GM12872 (cell line): ENCODE measurements at regions not wholly inside any gene's neighbourhood (a gene's known extent, or its start where the extent isn't known, plus 50 kb on each side); places are given as distances from the start of the nearest gene placed in this dataset.

ENCODE experiments used
- TF ChIP-seq, protein P1 (sequence below): IDR thresholded peaks from 3 replicates; pipeline ENCODE4 v1.5.1; 2011; ENCODE audit warnings: low read depth, mild to moderate bottlenecking, low read length, moderate library complexity; ENCODE audit not compliant: insufficient read depth

DNA sequence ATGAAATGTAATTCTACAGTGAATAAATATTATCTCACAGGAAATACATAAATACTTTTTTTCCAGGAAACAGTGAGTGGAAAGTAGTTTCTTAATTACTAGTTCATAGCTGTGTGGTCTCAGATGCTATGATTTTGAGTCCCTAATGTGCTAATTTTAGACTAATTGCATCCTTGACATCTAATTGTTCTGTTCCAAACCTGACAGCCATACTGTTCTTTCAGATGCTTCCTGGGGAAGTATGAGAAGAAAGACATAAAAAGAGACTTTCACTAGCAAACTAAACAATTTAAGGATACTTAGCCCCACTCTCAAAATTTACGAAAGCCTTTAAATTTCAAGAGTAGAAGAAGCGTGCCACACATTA, 350.9 kb upstream of the CDH20 start:
- TF ChIP-seq, protein P1, sequence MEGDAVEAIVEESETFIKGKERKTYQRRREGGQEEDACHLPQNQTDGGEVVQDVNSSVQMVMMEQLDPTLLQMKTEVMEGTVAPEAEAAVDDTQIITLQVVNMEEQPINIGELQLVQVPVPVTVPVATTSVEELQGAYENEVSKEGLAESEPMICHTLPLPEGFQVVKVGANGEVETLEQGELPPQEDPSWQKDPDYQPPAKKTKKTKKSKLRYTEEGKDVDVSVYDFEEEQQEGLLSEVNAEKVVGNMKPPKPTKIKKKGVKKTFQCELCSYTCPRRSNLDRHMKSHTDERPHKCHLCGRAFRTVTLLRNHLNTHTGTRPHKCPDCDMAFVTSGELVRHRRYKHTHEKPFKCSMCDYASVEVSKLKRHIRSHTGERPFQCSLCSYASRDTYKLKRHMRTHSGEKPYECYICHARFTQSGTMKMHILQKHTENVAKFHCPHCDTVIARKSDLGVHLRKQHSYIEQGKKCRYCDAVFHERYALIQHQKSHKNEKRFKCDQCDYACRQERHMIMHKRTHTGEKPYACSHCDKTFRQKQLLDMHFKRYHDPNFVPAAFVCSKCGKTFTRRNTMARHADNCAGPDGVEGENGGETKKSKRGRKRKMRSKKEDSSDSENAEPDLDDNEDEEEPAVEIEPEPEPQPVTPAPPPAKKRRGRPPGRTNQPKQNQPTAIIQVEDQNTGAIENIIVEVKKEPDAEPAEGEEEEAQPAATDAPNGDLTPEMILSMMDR: no peak

DNA sequence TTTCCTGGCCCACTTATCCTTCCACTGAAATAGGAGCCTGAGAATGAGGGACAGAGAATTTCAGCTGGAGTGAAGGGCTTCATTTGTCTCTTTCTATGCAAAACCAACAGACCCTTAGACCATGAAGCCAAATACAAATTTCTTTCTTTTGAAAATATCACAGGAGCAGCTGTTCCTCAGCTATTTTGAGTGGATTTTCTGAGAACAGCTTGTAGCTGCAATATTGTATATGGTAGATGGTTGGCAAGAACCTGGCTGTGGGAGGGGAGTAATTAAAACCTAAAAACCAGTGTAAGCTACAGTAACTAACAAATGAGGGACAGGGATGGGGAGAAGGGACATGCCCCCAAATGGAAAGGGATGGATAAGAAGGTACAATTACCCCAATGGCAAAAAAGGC, 350.3 kb upstream of the CDH20 start:
- TF ChIP-seq, protein P1: no peak

DNA sequence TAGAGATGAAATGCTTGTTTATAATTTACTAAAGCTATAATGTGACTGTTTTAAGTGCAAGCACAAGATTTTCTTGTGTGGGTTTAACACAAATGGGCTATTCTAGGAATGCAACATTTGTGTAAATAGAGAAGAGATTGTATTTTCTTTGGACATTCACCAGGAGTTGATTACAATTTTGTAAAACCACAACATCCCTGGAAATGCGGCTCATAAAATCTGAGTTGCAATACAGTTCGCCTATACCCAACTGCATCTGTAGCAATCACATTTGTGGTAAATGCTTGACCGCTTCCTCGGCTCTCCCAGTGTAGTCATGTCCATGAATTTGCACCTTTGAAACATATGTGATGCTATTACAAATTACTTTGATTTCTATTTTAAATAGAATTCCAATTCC, 348.7 kb upstream of the CDH20 start:
- TF ChIP-seq, protein P1: no peak

DNA sequence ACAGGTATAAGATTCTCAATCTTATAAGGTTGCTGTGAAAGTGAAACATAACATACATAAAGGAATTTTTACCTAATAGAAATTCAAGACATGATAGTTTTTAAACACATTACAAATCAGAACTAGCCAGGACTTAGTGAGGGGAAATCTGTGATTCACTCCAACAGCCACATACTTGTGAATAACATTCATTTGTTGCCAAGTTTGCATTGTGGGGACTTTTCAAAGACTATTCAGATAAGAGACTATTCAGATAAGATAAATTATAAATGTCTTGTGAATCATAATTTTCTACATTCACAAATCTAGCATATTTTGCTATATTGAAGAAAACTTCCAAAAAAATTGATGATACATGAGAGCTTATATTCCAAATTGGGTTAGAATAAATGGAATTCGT, 345.3 kb upstream of the CDH20 start:
- TF ChIP-seq, protein P1: no peak

DNA sequence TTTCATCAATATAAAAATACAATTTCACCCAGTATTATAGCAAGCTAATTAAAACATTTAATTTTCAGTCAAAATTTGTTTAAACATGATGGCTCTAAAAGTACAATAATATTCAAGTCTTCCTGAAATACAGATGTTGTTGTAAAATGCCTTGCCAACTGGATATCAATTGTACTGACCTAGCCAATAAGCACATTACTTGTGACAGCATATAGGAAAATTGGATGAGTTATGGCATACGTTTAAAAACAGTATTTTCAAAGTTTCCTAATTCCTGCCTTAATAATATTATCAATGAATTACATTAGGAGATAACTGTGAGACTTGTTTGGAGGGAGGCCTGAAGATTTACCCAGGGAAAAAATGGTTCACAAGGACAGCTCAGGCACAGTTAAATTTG, 336.9 kb upstream of the CDH20 start:
- TF ChIP-seq, protein P1: no peak

DNA sequence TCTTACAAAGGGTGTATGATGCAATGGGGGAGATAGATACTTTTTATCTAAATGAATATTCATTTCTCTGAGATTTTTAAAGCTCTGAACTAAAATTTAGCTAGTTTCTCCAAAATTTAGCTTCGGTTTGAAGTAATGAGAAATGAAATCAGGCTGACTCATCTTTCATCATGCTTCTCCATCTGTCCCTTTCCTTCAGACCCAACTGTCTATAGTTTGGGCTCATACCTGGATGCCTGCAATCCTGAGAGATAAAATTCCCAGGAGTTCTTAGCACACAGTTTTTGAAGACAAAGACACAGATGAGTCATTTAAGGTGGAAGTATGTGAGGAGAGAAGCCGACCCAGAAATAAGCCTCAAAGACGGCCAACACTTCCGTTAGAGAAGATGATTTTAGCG, 336.4 kb upstream of the CDH20 start:
- TF ChIP-seq, protein P1: no peak

DNA sequence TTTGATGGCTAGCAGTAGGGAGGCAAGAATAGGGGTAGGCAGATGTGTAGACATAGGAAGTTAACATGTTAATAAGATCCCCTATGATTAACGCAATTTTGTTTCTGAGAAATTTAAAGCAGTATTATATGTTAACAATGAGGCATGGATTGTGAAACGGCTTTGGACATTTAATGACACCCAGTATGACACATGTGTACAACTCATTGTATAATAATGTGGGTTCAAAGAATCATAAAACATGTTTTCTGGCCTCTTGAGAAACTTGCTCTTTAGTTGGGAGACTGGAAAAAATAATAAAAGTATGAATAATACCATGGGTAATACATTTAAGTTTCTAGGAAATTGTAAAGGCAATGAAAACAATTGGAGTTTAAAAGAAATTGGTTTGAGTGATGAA, 332.1 kb upstream of the CDH20 start:
- TF ChIP-seq, protein P1: no peak

DNA sequence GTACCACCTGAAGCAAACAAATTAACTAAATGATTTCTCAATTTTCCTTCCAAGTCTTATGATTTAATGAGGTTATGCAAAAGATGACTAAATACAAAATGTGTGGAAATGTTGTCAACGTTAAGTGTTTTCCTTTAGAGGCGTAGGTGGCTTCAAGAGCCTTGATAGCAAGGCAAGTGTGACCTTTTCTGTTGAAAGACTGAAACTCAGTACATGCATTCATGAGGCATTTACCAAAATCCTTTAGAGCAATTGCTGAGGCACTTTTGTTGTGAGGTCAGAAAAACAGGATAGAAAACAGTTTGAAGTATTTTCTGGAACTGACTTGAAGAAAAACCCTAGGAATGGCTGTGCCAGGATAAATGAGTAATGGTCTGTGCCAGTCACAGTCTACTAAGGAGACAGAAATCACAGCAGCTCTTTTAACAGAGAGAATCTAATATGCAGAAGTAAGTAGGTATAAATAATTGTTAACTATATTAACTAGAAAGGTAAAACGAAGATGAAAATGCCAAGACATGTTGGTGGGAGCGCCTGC, 326.5 kb upstream of the CDH20 start:
- TF ChIP-seq, protein P1: no peak
